ENCODE measurements at regions not wholly inside any gene's neighbourhood (a gene's known extent, or its start where the extent isn't known, plus 50 kb on each side); places are given as distances from the start of the nearest gene placed in this dataset.

DNA sequence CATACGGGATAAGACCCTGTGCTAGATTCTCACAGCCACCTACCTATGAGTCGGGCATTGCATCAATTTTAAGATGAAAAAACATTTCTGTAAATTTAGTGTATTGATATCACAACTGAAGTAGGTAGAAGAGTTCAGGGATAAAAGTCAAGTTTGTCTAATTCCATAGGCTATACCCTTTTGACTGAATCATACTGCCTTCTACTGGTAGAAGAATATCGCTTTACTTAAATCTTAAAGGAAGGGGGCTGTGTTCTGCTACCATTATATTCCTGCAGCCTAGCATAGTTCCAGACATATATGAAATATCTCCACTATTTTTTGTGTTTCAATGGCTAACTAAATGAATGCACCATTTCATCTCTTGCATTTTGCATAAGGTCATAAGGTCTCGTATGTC lies 1128.6 kb downstream of the CDH8 start:
- no peak for DNase-seq (ENCODE audit: low read depth, low spot score)
- ChIA-PET SMC1A (ENCODE audit: uncharacterized antibody, unreplicated experiment) (no interaction called here), RAD21 (ENCODE audit: unreplicated experiment) (no interaction called here), CTCF (interaction anchor here (1.0 kb wide), 1 partner anchor 13 kb away, joined by 3 read pairs; no protein-coding TSS in a partner anchor), POLR2A (no interaction called here)
- no peaks in the 10 kb centered on the region for H3K79me2 ChIP-seq (ENCODE audit: control insufficient read depth, insufficient read depth, low read length)
- H3K4me2 ChIP-seq (ENCODE audit: control insufficient read depth, insufficient read depth): no peak overlapping the region
- H2AFZ ChIP-seq (ENCODE audit: control insufficient read depth, low read depth, low read length): no peak overlapping the region
- no TSS peak for BruUV-seq (replicated peaks)
- H3K27me3 ChIP-seq (replicated peaks in 1 of 2; ENCODE audit: control insufficient read depth in 2 of 2, insufficient read depth in 2 of 2, low read length in 1 of 2): no peaks in the 10 kb centered on the region
- H3K9ac ChIP-seq (ENCODE audit: control insufficient read depth, insufficient read depth, low read length): no peak overlapping the region
- no peaks in the 10 kb centered on the region for H3K36me3 ChIP-seq (ENCODE audit: control insufficient read depth in 2 of 2, insufficient read depth in 2 of 2, low read length in 1 of 2)
- no peaks in the 10 kb centered on the region for H3K4me1 ChIP-seq (ENCODE audit: control insufficient read depth, insufficient read depth, low read length)
- WGBS (ENCODE audit: insufficient coverage, insufficient replicate concordance, low lambda C conversion rate, missing lambda C conversion rate): 54% methylated on average over 4 of the region's 4 CpGs
- FAIRE-seq: no peak
- no peak for ATAC-seq
- H3K9me3 ChIP-seq (replicated peaks; ENCODE audit: control insufficient read depth, insufficient read depth, low read length): no peaks in the 10 kb centered on the region
- H3K4me3 ChIP-seq: no peak overlapping the region
- no peaks in the 10 kb centered on the region for H4K20me1 ChIP-seq (ENCODE audit: control insufficient read depth, insufficient read depth)
- in situ Hi-C loops (cut with MboI): no loop called here
- TF ChIP-seq TCF7 (IDR thresholded peaks at IDR 0.05; ENCODE audit: borderline replicate concordance): no peak
- no peak for TF ChIP-seq SPI1 (IDR thresholded peaks at IDR 0.05; ENCODE audit: borderline replicate concordance, insufficient read depth, low read depth, low read length)
- TF ChIP-seq ATF7 (IDR thresholded peaks at IDR 0.05; ENCODE audit: low read depth): no peak
- TF ChIP-seq RAD21 (IDR thresholded peaks at IDR 0.05; ENCODE audit: insufficient read depth, low read depth, low read length): 0 out of 2 replicates have a peak, but pooled peaks have one; percentile 4
- TF ChIP-seq, protein P1, sequence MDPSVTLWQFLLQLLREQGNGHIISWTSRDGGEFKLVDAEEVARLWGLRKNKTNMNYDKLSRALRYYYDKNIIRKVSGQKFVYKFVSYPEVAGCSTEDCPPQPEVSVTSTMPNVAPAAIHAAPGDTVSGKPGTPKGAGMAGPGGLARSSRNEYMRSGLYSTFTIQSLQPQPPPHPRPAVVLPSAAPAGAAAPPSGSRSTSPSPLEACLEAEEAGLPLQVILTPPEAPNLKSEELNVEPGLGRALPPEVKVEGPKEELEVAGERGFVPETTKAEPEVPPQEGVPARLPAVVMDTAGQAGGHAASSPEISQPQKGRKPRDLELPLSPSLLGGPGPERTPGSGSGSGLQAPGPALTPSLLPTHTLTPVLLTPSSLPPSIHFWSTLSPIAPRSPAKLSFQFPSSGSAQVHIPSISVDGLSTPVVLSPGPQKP (IDR thresholded peaks at IDR 0.05; ENCODE audit: low read depth, low read length): no peak
- no peak overlapping the region for H3K27ac ChIP-seq (ENCODE audit: control insufficient read depth, insufficient read depth)
- intact Hi-C loops (cut with micrococcal nuclease; ENCODE audit: unreplicated experiment): no loop called here

DNA sequence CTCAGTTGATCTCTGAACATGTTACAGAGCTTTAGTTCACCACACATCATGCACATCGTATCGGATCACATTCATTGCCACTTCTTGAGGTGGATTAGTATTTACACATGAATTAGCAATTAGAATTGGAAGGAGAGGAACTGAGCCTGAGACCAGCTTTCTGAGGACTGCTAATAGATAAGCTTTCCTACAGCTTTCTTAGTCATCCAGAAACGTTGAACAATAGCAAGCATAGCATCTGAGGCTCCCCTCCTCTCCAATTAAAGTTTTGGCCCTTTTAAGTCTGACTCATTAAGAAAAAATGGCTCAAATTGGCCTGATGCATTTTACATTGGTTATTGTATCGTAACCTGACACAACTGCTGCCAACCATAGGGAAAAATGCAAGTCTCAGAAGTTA lies 1130.4 kb downstream of the CDH8 start:
- BruUV-seq (replicated peaks): no TSS peak
- POLR2A ChIA-PET: no interaction called here
- no peak overlapping the region for H3K4me2 ChIP-seq (ENCODE audit: control insufficient read depth, insufficient read depth)
- no peak for FAIRE-seq
- no peak for ATAC-seq
- H3K27me3 ChIP-seq (replicated peaks in 1 of 2; ENCODE audit: control insufficient read depth in 2 of 2, insufficient read depth in 2 of 2, low read length in 1 of 2): no peaks in the 10 kb centered on the region
- no peak overlapping the region for H3K9ac ChIP-seq (ENCODE audit: control insufficient read depth, insufficient read depth, low read length)
- RAD21 ChIA-PET (ENCODE audit: unreplicated experiment): no interaction called here
- in situ Hi-C loops (cut with MboI): no loop called here
- H3K79me2 ChIP-seq (ENCODE audit: control insufficient read depth, insufficient read depth, low read length): no peaks in the 10 kb centered on the region
- CTCF ChIA-PET: interaction anchor here (1.1 kb wide), 1 partner anchor 9 kb away, joined by 4 read pairs; no protein-coding TSS in a partner anchor
- no peaks in the 10 kb centered on the region for H3K9me3 ChIP-seq (replicated peaks; ENCODE audit: control insufficient read depth, insufficient read depth, low read length)
- WGBS (ENCODE audit: insufficient coverage, insufficient replicate concordance, low lambda C conversion rate, missing lambda C conversion rate): 22% methylated on average over 4 of the region's 4 CpGs
- no peaks in the 10 kb centered on the region for H4K20me1 ChIP-seq (ENCODE audit: control insufficient read depth, insufficient read depth)
- H2AFZ ChIP-seq (ENCODE audit: control insufficient read depth, low read depth, low read length): no peak overlapping the region
- no peak overlapping the region for H3K4me3 ChIP-seq
- SMC1A ChIA-PET (ENCODE audit: uncharacterized antibody, unreplicated experiment): no interaction called here
- no peak for DNase-seq (ENCODE audit: low read depth, low spot score)
- no peak for TF ChIP-seq RBBP5 (conservative IDR thresholded peaks at IDR 0.05)
- no peak for TF ChIP-seq CREB1 (IDR thresholded peaks at IDR 0.05; ENCODE audit: low read depth)
- TF ChIP-seq, protein P2, sequence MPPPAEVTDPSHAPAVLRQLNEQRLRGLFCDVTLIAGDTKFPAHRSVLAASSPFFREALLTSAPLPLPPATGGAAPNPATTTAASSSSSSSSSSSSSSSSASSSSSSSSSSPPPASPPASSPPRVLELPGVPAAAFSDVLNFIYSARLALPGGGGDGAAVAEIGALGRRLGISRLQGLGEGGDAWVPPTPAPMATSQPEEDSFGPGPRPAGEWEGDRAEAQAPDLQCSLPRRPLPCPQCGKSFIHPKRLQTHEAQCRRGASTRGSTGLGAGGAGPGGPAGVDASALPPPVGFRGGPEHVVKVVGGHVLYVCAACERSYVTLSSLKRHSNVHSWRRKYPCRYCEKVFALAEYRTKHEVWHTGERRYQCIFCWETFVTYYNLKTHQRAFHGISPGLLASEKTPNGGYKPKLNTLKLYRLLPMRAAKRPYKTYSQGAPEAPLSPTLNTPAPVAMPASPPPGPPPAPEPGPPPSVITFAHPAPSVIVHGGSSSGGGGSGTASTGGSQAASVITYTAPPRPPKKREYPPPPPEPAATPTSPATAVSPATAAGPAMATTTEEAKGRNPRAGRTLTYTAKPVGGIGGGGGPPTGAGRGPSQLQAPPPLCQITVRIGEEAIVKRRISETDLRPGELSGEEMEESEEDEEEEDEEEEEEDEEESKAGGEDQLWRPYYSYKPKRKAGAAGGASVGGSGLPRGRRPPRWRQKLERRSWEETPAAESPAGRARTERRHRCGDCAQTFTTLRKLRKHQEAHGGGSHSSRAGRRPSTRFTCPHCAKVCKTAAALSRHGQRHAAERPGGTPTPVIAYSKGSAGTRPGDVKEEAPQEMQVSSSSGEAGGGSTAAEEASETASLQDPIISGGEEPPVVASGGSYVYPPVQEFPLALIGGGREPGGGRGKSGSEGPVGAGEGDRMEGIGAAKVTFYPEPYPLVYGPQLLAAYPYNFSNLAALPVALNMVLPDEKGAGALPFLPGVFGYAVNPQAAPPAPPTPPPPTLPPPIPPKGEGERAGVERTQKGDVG (CRISPR knock-in tag; IDR thresholded peaks at IDR 0.05): no peak
- TF ChIP-seq ZNF622 (IDR thresholded peaks at IDR 0.05): no peak
- TF ChIP-seq TCF12 (IDR thresholded peaks at IDR 0.05; ENCODE audit: low read depth, low read length): no peak
- no peak for TF ChIP-seq SMC3 (IDR thresholded peaks at IDR 0.05; ENCODE audit: borderline replicate concordance, low read length)
- TF ChIP-seq CHD4 (IDR thresholded peaks at IDR 0.05): no peak
- intact Hi-C loops (cut with micrococcal nuclease; ENCODE audit: unreplicated experiment): no loop called here
- no peaks in the 10 kb centered on the region for H3K36me3 ChIP-seq (ENCODE audit: control insufficient read depth in 2 of 2, insufficient read depth in 2 of 2, low read length in 1 of 2)
- no peaks in the 10 kb centered on the region for H3K4me1 ChIP-seq (ENCODE audit: control insufficient read depth, insufficient read depth, low read length)
- H3K27ac ChIP-seq (ENCODE audit: control insufficient read depth, insufficient read depth): no peak overlapping the region
